ENCODE measurements at regions not wholly inside any gene's neighbourhood (a gene's known extent, or its start where the extent isn't known, plus 50 kb on each side); places are given as distances from the start of the nearest gene placed in this dataset.
"Not testable (repeated sequence)": the region's sequence is repeated elsewhere in the genome, so short reads cannot be mapped to it uniquely, and the experiment has no call there.

DNA sequence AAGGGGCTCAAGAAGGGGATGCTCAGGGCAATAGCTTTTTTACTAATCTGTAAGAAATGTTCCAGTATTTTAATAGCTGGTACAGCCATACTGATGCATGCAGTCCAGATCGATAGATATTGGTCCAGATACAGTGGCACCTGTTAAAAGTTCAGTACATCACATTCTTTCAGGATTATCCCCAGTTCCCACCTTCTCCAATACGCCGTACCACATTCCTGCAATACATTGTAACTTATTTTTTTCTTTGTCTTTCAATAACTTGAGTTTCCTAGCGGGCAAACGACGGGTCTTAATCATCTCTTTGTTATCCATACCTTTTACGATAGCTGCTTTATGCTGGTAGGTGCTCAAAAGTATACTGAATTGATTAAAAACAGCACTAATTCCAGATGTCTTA is 136.1 kb upstream of the NBPF19 start:
- TF ChIP-seq, protein P1, sequence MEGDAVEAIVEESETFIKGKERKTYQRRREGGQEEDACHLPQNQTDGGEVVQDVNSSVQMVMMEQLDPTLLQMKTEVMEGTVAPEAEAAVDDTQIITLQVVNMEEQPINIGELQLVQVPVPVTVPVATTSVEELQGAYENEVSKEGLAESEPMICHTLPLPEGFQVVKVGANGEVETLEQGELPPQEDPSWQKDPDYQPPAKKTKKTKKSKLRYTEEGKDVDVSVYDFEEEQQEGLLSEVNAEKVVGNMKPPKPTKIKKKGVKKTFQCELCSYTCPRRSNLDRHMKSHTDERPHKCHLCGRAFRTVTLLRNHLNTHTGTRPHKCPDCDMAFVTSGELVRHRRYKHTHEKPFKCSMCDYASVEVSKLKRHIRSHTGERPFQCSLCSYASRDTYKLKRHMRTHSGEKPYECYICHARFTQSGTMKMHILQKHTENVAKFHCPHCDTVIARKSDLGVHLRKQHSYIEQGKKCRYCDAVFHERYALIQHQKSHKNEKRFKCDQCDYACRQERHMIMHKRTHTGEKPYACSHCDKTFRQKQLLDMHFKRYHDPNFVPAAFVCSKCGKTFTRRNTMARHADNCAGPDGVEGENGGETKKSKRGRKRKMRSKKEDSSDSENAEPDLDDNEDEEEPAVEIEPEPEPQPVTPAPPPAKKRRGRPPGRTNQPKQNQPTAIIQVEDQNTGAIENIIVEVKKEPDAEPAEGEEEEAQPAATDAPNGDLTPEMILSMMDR (IDR thresholded peaks at IDR 0.05; ENCODE audit: extremely low read depth in 1 of 2, insufficient read depth in 1 of 2, low read depth in 1 of 2, low read length in 2 of 2): not testable (repeated sequence)
- TF ChIP-seq MAX (IDR thresholded peaks at IDR 0.05; ENCODE audit: insufficient read depth, insufficient read length); EZH2 (IDR thresholded peaks at IDR 0.05; ENCODE audit: borderline replicate concordance, low read depth, low read length, severe bottlenecking); JUN (IDR thresholded peaks at IDR 0.05; ENCODE audit: borderline replicate concordance, insufficient read depth, insufficient read length, low read depth); POLR2A (IDR thresholded peaks at IDR 0.05; ENCODE audit: low read depth, low read length); MYC (IDR thresholded peaks at IDR 0.05; ENCODE audit: low read depth, low read length); POLR2AphosphoS5 (IDR thresholded peaks at IDR 0.05; ENCODE audit: insufficient read depth, low read depth, low read length); FOS (IDR thresholded peaks at IDR 0.05; ENCODE audit: borderline replicate concordance, insufficient read depth, low read length); GATA2 (IDR thresholded peaks at IDR 0.05; ENCODE audit: insufficient read depth, insufficient read length, low read depth, low read length): not testable (repeated sequence)

All from endothelial cell of umbilical vein (primary cell).